ENCODE measurements at regions not wholly inside any gene's neighbourhood (a gene's known extent, or its start where the extent isn't known, plus 50 kb on each side); places are given as distances from the start of the nearest gene placed in this dataset.

GRCh38 chr13:50352720-50353480, 337.7 kb downstream of the KCNRG start (continued):
- TF ChIP-seq ZNF776 (tag by site-specific recombination; IDR thresholded peaks at IDR 0.05; ENCODE audit: borderline replicate concordance) (no peak), SCRT1 (tag by site-specific recombination; IDR thresholded peaks at IDR 0.05; ENCODE audit: borderline replicate concordance) (no peak), ZNF610 (tag by site-specific recombination; IDR thresholded peaks at IDR 0.05; ENCODE audit: borderline replicate concordance) (no peak), ZNF549 (tag by site-specific recombination; IDR thresholded peaks at IDR 0.05) (no peak), ZFP41 (tag by site-specific recombination; IDR thresholded peaks at IDR 0.05; ENCODE audit: borderline replicate concordance) (no peak), ZNF274 (IDR thresholded peaks at IDR 0.05; ENCODE audit: low read length) (no peak), ZNF274 (tag by site-specific recombination; IDR thresholded peaks at IDR 0.05; ENCODE audit: borderline replicate concordance) (no peak), ZBTB17 (tag by site-specific recombination; IDR thresholded peaks at IDR 0.05) (0 out of 2 replicates have a peak, but pooled peaks have one; percentile 27), ZNF155 (tag by site-specific recombination; IDR thresholded peaks at IDR 0.05) (no peak), ZNF362 (tag by site-specific recombination; IDR thresholded peaks at IDR 0.05) (no peak), ZNF132 (tag by site-specific recombination; IDR thresholded peaks at IDR 0.05; ENCODE audit: borderline replicate concordance) (no peak), ZNF658 (tag by site-specific recombination; IDR thresholded peaks at IDR 0.05) (no peak), GLIS1 (tag by site-specific recombination; IDR thresholded peaks at IDR 0.05) (no peak), ZFP69B (tag by site-specific recombination; IDR thresholded peaks at IDR 0.05) (peak; percentile 57; the same call in 1 of the 2 replicates), ZNF175 (tag by site-specific recombination; IDR thresholded peaks at IDR 0.05) (no peak), ZSCAN30 (tag by site-specific recombination; IDR thresholded peaks at IDR 0.05) (no peak), HOXC10 (CRISPR knock-in tag; IDR thresholded peaks at IDR 0.05) (no peak), ZNF146 (tag by site-specific recombination; IDR thresholded peaks at IDR 0.05) (no peak), EGR2 (tag by site-specific recombination; IDR thresholded peaks at IDR 0.05; ENCODE audit: low read depth) (peak; percentile 96), ZNF707 (tag by site-specific recombination; IDR thresholded peaks at IDR 0.05) (no peak), BCL11B (tag by site-specific recombination; IDR thresholded peaks at IDR 0.05; ENCODE audit: low read depth) (no peak), ZNF223 (tag by site-specific recombination; IDR thresholded peaks at IDR 0.05) (no peak), MYNN (tag by site-specific recombination; IDR thresholded peaks at IDR 0.05; ENCODE audit: borderline replicate concordance) (no peak), ZNF677 (tag by site-specific recombination; IDR thresholded peaks at IDR 0.05) (no peak), WT1 (tag by site-specific recombination; IDR thresholded peaks at IDR 0.05) (peak; percentile 65; the same call in 1 of the 2 replicates), ZNF214 (tag by site-specific recombination; IDR thresholded peaks at IDR 0.05; ENCODE audit: borderline replicate concordance) (no peak), ZFHX2 (tag by site-specific recombination; conservative IDR thresholded peaks at IDR 0.05) (peak; percentile 98), ZNF626 (tag by site-specific recombination; IDR thresholded peaks at IDR 0.05) (no peak), MEIS1 (CRISPR knock-in tag; IDR thresholded peaks at IDR 0.05; ENCODE audit: borderline replicate concordance) (no peak), AEBP2 (tag by site-specific recombination; IDR thresholded peaks at IDR 0.05; ENCODE audit: borderline replicate concordance) (no peak), KLF16 (tag by site-specific recombination; IDR thresholded peaks at IDR 0.05) (no peak), ZNF596 (tag by site-specific recombination; IDR thresholded peaks at IDR 0.05) (no peak), ZNF169 (tag by site-specific recombination; IDR thresholded peaks at IDR 0.05) (no peak), ZSCAN16 (tag by site-specific recombination; IDR thresholded peaks at IDR 0.05) (no peak), ZNF391 (tag by site-specific recombination; IDR thresholded peaks at IDR 0.05; ENCODE audit: borderline replicate concordance, low read depth) (no peak), ZNF558 (tag by site-specific recombination; IDR thresholded peaks at IDR 0.05) (no peak)
- TF ChIP-seq, protein P1, sequence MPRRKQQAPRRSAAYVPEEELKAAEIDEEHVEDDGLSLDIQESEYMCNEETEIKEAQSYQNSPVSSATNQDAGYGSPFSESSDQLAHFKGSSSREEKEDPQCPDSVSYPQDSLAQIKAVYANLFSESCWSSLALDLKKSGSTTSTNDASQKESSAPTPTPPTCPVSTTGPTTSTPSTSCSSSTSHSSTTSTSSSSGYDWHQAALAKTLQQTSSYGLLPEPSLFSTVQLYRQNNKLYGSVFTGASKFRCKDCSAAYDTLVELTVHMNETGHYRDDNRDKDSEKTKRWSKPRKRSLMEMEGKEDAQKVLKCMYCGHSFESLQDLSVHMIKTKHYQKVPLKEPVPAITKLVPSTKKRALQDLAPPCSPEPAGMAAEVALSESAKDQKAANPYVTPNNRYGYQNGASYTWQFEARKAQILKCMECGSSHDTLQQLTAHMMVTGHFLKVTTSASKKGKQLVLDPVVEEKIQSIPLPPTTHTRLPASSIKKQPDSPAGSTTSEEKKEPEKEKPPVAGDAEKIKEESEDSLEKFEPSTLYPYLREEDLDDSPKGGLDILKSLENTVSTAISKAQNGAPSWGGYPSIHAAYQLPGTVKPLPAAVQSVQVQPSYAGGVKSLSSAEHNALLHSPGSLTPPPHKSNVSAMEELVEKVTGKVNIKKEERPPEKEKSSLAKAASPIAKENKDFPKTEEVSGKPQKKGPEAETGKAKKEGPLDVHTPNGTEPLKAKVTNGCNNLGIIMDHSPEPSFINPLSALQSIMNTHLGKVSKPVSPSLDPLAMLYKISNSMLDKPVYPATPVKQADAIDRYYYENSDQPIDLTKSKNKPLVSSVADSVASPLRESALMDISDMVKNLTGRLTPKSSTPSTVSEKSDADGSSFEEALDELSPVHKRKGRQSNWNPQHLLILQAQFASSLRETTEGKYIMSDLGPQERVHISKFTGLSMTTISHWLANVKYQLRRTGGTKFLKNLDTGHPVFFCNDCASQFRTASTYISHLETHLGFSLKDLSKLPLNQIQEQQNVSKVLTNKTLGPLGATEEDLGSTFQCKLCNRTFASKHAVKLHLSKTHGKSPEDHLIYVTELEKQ (tag by site-specific recombination; IDR thresholded peaks at IDR 0.05; ENCODE audit: borderline replicate concordance): no peak

All from HEK293 (cell line).